ENCODE measurements at regions not wholly inside any gene's neighbourhood (a gene's known extent, or its start where the extent isn't known, plus 50 kb on each side); places are given as distances from the start of the nearest gene placed in this dataset.

DNA sequence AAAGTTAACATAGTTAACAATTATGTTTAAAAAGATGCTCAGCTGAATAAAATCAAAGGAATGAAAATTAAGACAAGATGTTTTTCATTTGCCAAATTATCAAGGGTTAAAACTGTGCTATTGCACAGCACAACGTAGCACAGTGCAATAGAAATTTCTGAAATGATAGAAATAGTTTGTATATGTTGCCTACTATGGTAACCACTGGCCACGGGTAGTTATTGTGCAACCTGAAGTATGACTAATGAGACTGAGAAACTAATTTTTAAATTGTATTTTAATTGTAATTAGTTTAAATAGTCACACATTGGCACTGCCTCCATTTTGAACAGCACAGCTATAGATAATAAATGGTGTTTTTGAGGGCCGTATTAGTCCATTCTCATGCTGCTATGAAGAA lies 343.1 kb upstream of the FAM241A start:
- Mint-ChIP-seq H3K27ac (ENCODE audit: unreplicated experiment) (no peak overlapping the region), H3K9me3 (ENCODE audit: unreplicated experiment) (no peaks in the 10 kb centered on the region), H3K36me3 (ENCODE audit: low read depth, unreplicated experiment) (no peaks in the 10 kb centered on the region), H3K4me1 (ENCODE audit: unreplicated experiment) (peaks cover 4% of the 10 kb centered on the region), H3K27me3 (ENCODE audit: unreplicated experiment) (no peaks in the 10 kb centered on the region), H3K4me3 (ENCODE audit: unreplicated experiment) (no peak overlapping the region)
- TF ChIP-seq, protein P1, sequence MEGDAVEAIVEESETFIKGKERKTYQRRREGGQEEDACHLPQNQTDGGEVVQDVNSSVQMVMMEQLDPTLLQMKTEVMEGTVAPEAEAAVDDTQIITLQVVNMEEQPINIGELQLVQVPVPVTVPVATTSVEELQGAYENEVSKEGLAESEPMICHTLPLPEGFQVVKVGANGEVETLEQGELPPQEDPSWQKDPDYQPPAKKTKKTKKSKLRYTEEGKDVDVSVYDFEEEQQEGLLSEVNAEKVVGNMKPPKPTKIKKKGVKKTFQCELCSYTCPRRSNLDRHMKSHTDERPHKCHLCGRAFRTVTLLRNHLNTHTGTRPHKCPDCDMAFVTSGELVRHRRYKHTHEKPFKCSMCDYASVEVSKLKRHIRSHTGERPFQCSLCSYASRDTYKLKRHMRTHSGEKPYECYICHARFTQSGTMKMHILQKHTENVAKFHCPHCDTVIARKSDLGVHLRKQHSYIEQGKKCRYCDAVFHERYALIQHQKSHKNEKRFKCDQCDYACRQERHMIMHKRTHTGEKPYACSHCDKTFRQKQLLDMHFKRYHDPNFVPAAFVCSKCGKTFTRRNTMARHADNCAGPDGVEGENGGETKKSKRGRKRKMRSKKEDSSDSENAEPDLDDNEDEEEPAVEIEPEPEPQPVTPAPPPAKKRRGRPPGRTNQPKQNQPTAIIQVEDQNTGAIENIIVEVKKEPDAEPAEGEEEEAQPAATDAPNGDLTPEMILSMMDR (IDR thresholded peaks at IDR 0.05; ENCODE audit: unreplicated experiment) = no peak
- DNase-seq (ENCODE audit: low spot score) = no peak

GRCh38 chr4:111806331-111806730 lies 338.9 kb upstream of the FAM241A start:
- H3K27me3 Mint-ChIP-seq (ENCODE audit: unreplicated experiment) = no peaks in the 10 kb centered on the region
- TF ChIP-seq, protein P1 (IDR thresholded peaks at IDR 0.05; ENCODE audit: unreplicated experiment) = peak; percentile 47
- peak; percentile 58 for DNase-seq (ENCODE audit: low spot score)
- H3K27ac Mint-ChIP-seq (ENCODE audit: unreplicated experiment) = no peak overlapping the region
- H3K4me3 Mint-ChIP-seq (ENCODE audit: unreplicated experiment) = no peak overlapping the region
- H3K9me3 Mint-ChIP-seq (ENCODE audit: unreplicated experiment) = no peaks in the 10 kb centered on the region
- H3K36me3 Mint-ChIP-seq (ENCODE audit: low read depth, unreplicated experiment) = no peaks in the 10 kb centered on the region
- H3K4me1 Mint-ChIP-seq (ENCODE audit: unreplicated experiment) = no peaks in the 10 kb centered on the region

DNA sequence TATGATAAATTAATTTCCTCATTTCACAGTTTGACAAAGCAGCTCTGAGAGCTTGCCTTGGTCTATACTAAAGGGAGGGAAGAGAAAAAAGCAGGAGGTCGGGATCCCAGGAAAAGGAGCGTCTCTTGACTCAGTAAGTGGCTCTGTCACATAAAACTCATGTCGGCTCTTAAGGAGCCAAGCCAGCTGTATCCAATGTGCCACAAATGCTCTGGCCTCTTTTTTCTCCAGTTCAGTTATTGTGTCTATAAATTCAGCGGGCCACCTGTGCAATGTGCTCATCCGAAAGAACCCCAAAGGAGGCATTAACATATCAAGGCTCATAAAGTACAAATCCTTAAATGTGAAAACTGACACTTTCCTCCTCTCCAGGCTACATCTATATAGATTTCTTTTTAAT lies 337.7 kb upstream of the FAM241A start:
- Mint-ChIP-seq H3K36me3 (ENCODE audit: low read depth, unreplicated experiment) (no peaks in the 10 kb centered on the region), H3K9me3 (ENCODE audit: unreplicated experiment) (no peaks in the 10 kb centered on the region), H3K4me1 (ENCODE audit: unreplicated experiment) (no peaks in the 10 kb centered on the region), H3K27ac (ENCODE audit: unreplicated experiment) (no peak overlapping the region), H3K27me3 (ENCODE audit: unreplicated experiment) (no peaks in the 10 kb centered on the region), H3K4me3 (ENCODE audit: unreplicated experiment) (no peak overlapping the region)
- DNase-seq (ENCODE audit: low spot score) = no peak
- TF ChIP-seq, protein P1 (IDR thresholded peaks at IDR 0.05; ENCODE audit: unreplicated experiment) = no peak

- Mint-ChIP-seq H3K4me3 (ENCODE audit: unreplicated experiment) (no peak overlapping the region), H3K36me3 (ENCODE audit: low read depth, unreplicated experiment) (no peaks in the 10 kb centered on the region), H3K27ac (ENCODE audit: unreplicated experiment) (no peak overlapping the region), H3K27me3 (ENCODE audit: unreplicated experiment) (no peaks in the 10 kb centered on the region), H3K9me3 (ENCODE audit: unreplicated experiment) (no peaks in the 10 kb centered on the region), H3K4me1 (ENCODE audit: unreplicated experiment) (no peaks in the 10 kb centered on the region)
- DNase-seq (ENCODE audit: low spot score) = no peak
- TF ChIP-seq, protein P1 (IDR thresholded peaks at IDR 0.05; ENCODE audit: unreplicated experiment) = no peak
Observed at GRCh38 chr4:111808174-111808573, 337.1 kb upstream of the FAM241A start.

GRCh38 chr4:111811661-111812060 lies 333.6 kb upstream of the FAM241A start:
- no peaks in the 10 kb centered on the region for H3K36me3 Mint-ChIP-seq (ENCODE audit: low read depth, unreplicated experiment)
- H3K27me3 Mint-ChIP-seq (ENCODE audit: unreplicated experiment) = peaks cover 1% of the 10 kb centered on the region
- H3K27ac Mint-ChIP-seq (ENCODE audit: unreplicated experiment) = no peak overlapping the region
- H3K4me1 Mint-ChIP-seq (ENCODE audit: unreplicated experiment) = no peaks in the 10 kb centered on the region
- peaks cover 3% of the 10 kb centered on the region for H3K9me3 Mint-ChIP-seq (ENCODE audit: unreplicated experiment)
- H3K4me3 Mint-ChIP-seq (ENCODE audit: unreplicated experiment) = no peak overlapping the region
- DNase-seq (ENCODE audit: low spot score) = no peak
- TF ChIP-seq, protein P1 (IDR thresholded peaks at IDR 0.05; ENCODE audit: unreplicated experiment) = no peak
